ENCODE measurements at regions not wholly inside any gene's neighbourhood (a gene's known extent, or its start where the extent isn't known, plus 50 kb on each side); places are given as distances from the start of the nearest gene placed in this dataset.

- TF ChIP-seq ZNF572 (CRISPR knock-in tag; IDR thresholded peaks at IDR 0.05) (no peak), POLR2AphosphoS2 (IDR thresholded peaks at IDR 0.05; ENCODE audit: low read depth, low read length) (no peak), CHCHD3 (CRISPR knock-in tag; IDR thresholded peaks at IDR 0.05) (no peak), CBX5 (CRISPR knock-in tag; IDR thresholded peaks at IDR 0.05; ENCODE audit: borderline replicate concordance) (no peak), POLR2AphosphoS5 (IDR thresholded peaks at IDR 0.05; ENCODE audit: low read depth, low read length) (no peak)
Measured at GRCh38 chrX:40261833-40262156, 164.0 kb upstream of the BCOR start.

All from HepG2 (cell line).